ENCODE measurements at regions not wholly inside any gene's neighbourhood (a gene's known extent, or its start where the extent isn't known, plus 50 kb on each side); places are given as distances from the start of the nearest gene placed in this dataset.

DNA sequence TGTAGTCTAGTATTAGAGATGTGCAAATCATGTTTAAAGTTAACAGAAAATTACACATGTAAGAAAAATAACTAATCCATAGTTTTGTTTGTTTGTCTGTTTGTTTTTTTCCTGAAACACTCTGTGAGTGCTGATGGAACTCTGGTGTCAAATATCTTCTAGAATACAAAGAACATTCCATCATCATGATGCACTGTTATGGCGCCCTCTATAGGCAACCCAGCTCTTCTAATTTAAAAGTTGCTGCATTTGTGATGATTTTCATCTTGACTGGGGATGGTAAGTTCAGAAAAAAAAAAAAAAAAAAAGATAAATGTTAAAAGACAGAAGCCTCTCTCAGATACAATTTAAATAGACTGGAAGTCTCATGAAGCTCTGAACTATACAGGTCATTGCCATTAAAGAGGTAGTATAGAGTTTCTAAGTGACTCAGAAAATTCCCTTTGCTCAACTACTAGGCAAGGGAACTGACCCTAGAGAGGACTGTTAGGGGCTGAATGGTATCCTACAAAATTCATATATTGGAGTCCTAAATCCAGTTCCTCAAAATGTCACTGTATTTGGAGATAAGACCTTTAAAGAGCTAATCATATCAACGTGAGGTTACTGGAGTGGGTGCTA is 597.2 kb upstream of the ANO3 start:
- 22 to 39% methylated on average over 2 of the region's 2 CpGs for WGBS, 2 donors
- Histone ChIP-seq H3K36me3 (ENCODE audit: low read depth, missing control alignments) (no peaks in the 10 kb centered on the region), H3K4me3 (no peak overlapping the region), H3K27me3 (no peaks in the 10 kb centered on the region), H3K4me1 (no peaks in the 10 kb centered on the region), H3K9me3 (no peaks in the 10 kb centered on the region), H3K27ac (no peak overlapping the region)
- TF ChIP-seq POLR2A (IDR thresholded peaks at IDR 0.05) = no peak
- TF ChIP-seq, protein P1, sequence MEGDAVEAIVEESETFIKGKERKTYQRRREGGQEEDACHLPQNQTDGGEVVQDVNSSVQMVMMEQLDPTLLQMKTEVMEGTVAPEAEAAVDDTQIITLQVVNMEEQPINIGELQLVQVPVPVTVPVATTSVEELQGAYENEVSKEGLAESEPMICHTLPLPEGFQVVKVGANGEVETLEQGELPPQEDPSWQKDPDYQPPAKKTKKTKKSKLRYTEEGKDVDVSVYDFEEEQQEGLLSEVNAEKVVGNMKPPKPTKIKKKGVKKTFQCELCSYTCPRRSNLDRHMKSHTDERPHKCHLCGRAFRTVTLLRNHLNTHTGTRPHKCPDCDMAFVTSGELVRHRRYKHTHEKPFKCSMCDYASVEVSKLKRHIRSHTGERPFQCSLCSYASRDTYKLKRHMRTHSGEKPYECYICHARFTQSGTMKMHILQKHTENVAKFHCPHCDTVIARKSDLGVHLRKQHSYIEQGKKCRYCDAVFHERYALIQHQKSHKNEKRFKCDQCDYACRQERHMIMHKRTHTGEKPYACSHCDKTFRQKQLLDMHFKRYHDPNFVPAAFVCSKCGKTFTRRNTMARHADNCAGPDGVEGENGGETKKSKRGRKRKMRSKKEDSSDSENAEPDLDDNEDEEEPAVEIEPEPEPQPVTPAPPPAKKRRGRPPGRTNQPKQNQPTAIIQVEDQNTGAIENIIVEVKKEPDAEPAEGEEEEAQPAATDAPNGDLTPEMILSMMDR (IDR thresholded peaks at IDR 0.05) = no peak
- DNase-seq = no peak
- intact Hi-C loops (cut with DNase I; ENCODE audit: low total_unique reads) = no loop called here

DNA sequence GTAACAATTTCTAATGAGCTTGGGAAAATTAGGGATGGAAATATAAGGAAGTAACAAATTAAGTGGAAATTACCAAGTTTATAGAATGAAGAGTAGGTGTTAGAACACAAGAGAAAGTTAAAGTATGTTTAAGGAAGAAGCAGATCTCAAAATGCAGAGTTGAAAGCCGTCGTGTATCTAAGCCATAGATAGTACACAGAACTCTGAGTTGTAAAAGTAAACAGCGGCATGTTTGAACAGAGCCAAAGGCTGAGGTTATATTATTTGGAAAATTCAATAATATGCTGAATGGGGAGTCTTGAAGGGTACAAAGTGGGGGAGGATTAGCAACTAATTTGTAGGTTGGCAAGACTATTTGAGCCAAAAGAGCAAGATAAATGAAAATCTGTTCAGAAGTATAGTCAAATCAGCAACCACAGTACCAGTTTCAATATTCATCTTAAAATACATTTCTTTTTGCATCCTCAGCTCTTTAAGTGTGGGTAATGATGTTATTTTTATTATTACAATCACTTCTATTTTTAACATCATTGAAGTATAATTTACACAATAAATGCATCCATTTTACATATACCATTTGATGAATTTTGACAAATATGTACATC is 594.8 kb upstream of the ANO3 start:
- Histone ChIP-seq H3K36me3 (ENCODE audit: low read depth, missing control alignments) (no peaks in the 10 kb centered on the region), H3K9me3 (no peaks in the 10 kb centered on the region), H3K4me3 (no peak overlapping the region), H3K27me3 (no peaks in the 10 kb centered on the region), H3K4me1 (no peaks in the 10 kb centered on the region), H3K27ac (no peak overlapping the region)
- intact Hi-C loops (cut with DNase I; ENCODE audit: low total_unique reads) = no loop called here
- no peak for TF ChIP-seq POLR2A (IDR thresholded peaks at IDR 0.05)
- TF ChIP-seq, protein P1 (IDR thresholded peaks at IDR 0.05) = no peak
- 70 to 76% methylated on average over 3 of the region's 3 CpGs for whole genome bisulfite sequencing, 2 donors
- DNase-seq = no peak

DNA sequence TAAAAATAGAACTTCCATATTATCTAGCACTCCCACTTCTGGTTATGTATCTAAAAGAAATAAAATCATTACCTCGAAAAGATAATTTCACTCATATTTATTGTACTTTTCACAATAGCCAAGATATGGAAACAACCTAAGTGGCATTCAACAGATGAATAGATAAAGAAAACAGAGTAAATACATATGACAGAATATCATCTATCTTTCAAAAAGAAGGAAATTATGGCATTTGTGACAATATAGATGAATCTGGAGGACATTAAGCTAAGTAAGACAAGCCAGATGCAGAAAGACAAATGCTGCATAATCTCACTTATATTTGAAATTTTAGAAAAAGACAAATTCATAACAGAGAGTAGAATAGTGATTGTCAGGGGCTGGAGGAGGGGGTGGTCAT is 590.0 kb upstream of the ANO3 start:
- H3K4me1 ChIP-seq = no peaks in the 10 kb centered on the region
- no peak overlapping the region for H3K4me3 ChIP-seq
- no peaks in the 10 kb centered on the region for H3K9me3 ChIP-seq
- H3K36me3 ChIP-seq (ENCODE audit: low read depth, missing control alignments) = no peaks in the 10 kb centered on the region
- TF ChIP-seq, protein P1 (IDR thresholded peaks at IDR 0.05) = no peak
- no peak for TF ChIP-seq POLR2A (IDR thresholded peaks at IDR 0.05)
- no peaks in the 10 kb centered on the region for H3K27me3 ChIP-seq
- intact Hi-C loops (cut with DNase I; ENCODE audit: low total_unique reads) = no loop called here
- no peak overlapping the region for H3K27ac ChIP-seq
- 0 to 45% methylated on average over 1 of the region's 1 CpG for WGBS, 2 donors
- DNase-seq = no peak

DNA sequence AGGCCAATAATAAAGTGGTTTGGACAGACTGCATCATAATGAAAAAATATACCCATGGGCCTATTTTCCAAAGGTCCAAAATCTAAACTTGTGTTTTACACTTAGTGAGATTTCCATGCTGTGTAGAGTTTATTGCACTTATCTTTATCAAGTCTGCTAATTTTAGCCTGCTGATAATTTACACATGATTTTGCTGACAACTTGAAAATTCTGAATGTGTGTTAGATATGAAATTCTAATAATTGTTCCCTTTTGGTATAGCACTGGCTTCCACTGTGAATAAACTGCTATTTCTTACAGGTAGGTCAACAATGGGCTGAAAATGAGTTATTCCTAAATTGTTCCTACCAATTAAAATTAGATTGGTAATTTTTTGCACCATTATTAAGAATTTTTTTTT is 589.1 kb upstream of the ANO3 start:
- TF ChIP-seq, protein P1 (IDR thresholded peaks at IDR 0.05) = no peak
- no peak for TF ChIP-seq POLR2A (IDR thresholded peaks at IDR 0.05)
- Histone ChIP-seq H3K9me3 (no peaks in the 10 kb centered on the region), H3K4me1 (no peaks in the 10 kb centered on the region), H3K27ac (no peak overlapping the region), H3K36me3 (ENCODE audit: low read depth, missing control alignments) (no peaks in the 10 kb centered on the region), H3K27me3 (no peaks in the 10 kb centered on the region), H3K4me3 (no peak overlapping the region)
- no peak for DNase-seq
- intact Hi-C loops (cut with DNase I; ENCODE audit: low total_unique reads) = no loop called here

DNA sequence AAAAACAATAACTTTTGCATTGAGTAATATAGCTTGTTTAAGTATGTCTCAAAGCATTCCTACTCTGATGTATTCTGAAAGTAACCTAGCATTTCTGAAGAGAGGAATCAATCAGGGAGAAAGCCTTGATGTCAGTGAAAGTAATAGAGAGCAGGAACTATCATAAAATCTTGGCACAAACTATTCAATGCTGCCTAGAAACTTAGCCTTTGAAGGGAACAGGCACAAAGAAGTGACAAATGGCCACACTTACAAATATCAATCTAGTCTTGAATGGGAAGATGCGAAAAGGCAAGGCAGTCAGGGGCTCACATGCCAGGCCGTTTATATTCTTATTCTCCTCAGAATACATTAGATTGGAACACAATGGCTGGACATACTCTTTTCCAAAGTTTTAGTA is 576.5 kb upstream of the ANO3 start:
- intact Hi-C loops (cut with DNase I; ENCODE audit: low total_unique reads) = no loop called here
- WGBS, 2 donors = 19 to 48% methylated on average over 2 of the region's 2 CpGs
- H3K9me3 ChIP-seq = no peaks in the 10 kb centered on the region
- H3K27ac ChIP-seq = no peak overlapping the region
- no peaks in the 10 kb centered on the region for H3K4me1 ChIP-seq
- DNase-seq = no peak
- no peaks in the 10 kb centered on the region for H3K27me3 ChIP-seq
- no peaks in the 10 kb centered on the region for H3K36me3 ChIP-seq (ENCODE audit: low read depth, missing control alignments)
- H3K4me3 ChIP-seq = no peak overlapping the region
- TF ChIP-seq, protein P1 (IDR thresholded peaks at IDR 0.05) = no peak
- TF ChIP-seq POLR2A (IDR thresholded peaks at IDR 0.05) = no peak
